WTC11 (cell line): ENCODE measurements at regions not wholly inside any gene's neighbourhood (a gene's known extent, or its start where the extent isn't known, plus 50 kb on each side); places are given as distances from the start of the nearest gene placed in this dataset.

Experiments
- AFF4 ChIP-seq: sonication (generic); formaldehyde crosslinking; IDR thresholded peaks from 2 replicates; pipeline ENCODE4 v1.8.1; 2023; ENCODE audit warnings: mild to moderate bottlenecking, missing genetic modification reagents, borderline replicate concordance
- ATF3 ChIP-seq: sonication (generic); formaldehyde crosslinking; conservative IDR thresholded peaks from 2 replicates; pipeline ENCODE4 v1.8.1; 2022; ENCODE audit warnings: mild to moderate bottlenecking, missing genetic modification reagents
- CTCF ChIP-seq: fragments of 200-600 bp; IDR thresholded peaks from 2 replicates; pipeline ENCODE4 v1.8.0; 2022; ENCODE audit warnings: antibody characterized with exemption
- FOXJ3 ChIP-seq: sonication (generic); formaldehyde crosslinking; IDR thresholded peaks from 2 replicates; pipeline ENCODE4 v1.9.0; 2021; ENCODE audit warnings: missing genetic modification reagents, mild to moderate bottlenecking, borderline replicate concordance
- FOXK1 ChIP-seq: sonication (generic); formaldehyde crosslinking; IDR thresholded peaks from 2 replicates; pipeline ENCODE4 v1.8.0; 2022; ENCODE audit warnings: mild to moderate bottlenecking, moderate library complexity, missing genetic modification reagents
- NR2C2 ChIP-seq: sonication (generic); formaldehyde crosslinking; IDR thresholded peaks from 2 replicates; pipeline ENCODE4 v1.8.0; 2022; ENCODE audit warnings: mild to moderate bottlenecking, missing genetic modification reagents
- SP1 ChIP-seq: sonication (generic); formaldehyde crosslinking; conservative IDR thresholded peaks from 2 replicates; pipeline ENCODE4 v1.8.1; 2022; ENCODE audit warnings: missing genetic modification reagents
- TEAD4 ChIP-seq: sonication (generic); formaldehyde crosslinking; IDR thresholded peaks from 2 replicates; pipeline ENCODE4 v1.8.0; 2022; ENCODE audit warnings: mild to moderate bottlenecking, missing genetic modification reagents
- USF2 ChIP-seq: sonication (generic); formaldehyde crosslinking; IDR thresholded peaks from 2 replicates; pipeline ENCODE4 v1.8.1; 2023; ENCODE audit warnings: mild to moderate bottlenecking, missing genetic modification reagents, moderate library complexity
- ZNF232 ChIP-seq: sonication (generic); formaldehyde crosslinking; IDR thresholded peaks from 2 replicates; pipeline ENCODE4 v1.8.0; 2022; ENCODE audit warnings: mild to moderate bottlenecking, missing genetic modification reagents
- ZNF512 ChIP-seq: sonication (generic); formaldehyde crosslinking; IDR thresholded peaks from 2 replicates; pipeline ENCODE4 v1.8.1; 2022; ENCODE audit warnings: missing genetic modification reagents, borderline replicate concordance

- TF ChIP-seq AFF4 (CRISPR knock-in tag) (no peak), ZNF512 (CRISPR knock-in tag) (no peak), FOXK1 (CRISPR knock-in tag) (no peak), SP1 (no peak), NR2C2 (no peak), TEAD4 (CRISPR knock-in tag) (no peak), FOXJ3 (CRISPR knock-in tag) (no peak), ZNF232 (CRISPR knock-in tag) (no peak), CTCF (no peak), ATF3 (CRISPR knock-in tag) (no peak), USF2 (CRISPR knock-in tag) (no peak)
Measured at GRCh38 chr3:6717026-6717943, 143.6 kb upstream of the GRM7 start.
